ENCODE measurements at regions not wholly inside any gene's neighbourhood (a gene's known extent, or its start where the extent isn't known, plus 50 kb on each side); places are given as distances from the start of the nearest gene placed in this dataset.

DNA sequence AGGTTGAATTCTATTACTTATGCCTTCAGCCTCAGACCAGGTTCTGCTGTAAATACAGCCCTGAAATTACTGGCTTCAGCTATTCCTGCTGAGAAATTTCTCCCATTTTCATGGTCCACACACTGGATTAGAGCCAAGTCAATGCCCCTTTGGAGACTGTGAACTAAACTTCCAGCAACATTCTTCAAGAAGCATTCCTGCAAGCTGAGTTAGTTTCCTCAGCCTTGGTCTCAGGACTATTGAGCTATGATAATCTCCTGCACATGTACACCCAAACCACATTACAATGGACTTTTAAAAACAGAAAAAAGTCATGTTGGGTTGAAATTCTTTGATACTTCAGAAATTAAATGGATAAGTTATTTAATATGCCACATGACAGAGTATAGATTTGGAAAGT, 58.0 kb upstream of the AVPR1A start:
- TF ChIP-seq, protein P1, sequence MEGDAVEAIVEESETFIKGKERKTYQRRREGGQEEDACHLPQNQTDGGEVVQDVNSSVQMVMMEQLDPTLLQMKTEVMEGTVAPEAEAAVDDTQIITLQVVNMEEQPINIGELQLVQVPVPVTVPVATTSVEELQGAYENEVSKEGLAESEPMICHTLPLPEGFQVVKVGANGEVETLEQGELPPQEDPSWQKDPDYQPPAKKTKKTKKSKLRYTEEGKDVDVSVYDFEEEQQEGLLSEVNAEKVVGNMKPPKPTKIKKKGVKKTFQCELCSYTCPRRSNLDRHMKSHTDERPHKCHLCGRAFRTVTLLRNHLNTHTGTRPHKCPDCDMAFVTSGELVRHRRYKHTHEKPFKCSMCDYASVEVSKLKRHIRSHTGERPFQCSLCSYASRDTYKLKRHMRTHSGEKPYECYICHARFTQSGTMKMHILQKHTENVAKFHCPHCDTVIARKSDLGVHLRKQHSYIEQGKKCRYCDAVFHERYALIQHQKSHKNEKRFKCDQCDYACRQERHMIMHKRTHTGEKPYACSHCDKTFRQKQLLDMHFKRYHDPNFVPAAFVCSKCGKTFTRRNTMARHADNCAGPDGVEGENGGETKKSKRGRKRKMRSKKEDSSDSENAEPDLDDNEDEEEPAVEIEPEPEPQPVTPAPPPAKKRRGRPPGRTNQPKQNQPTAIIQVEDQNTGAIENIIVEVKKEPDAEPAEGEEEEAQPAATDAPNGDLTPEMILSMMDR (conservative IDR thresholded peaks at IDR 0.05 in 1 of 2, IDR thresholded peaks at IDR 0.05 in 1 of 2; ENCODE audit: extremely low read depth in 1 of 2, insufficient read depth in 1 of 2, low read depth in 1 of 2, low read length in 2 of 2) = no peak
- no peak for TF ChIP-seq EZH2 (IDR thresholded peaks at IDR 0.05; ENCODE audit: borderline replicate concordance, low read length)

Measured in mammary epithelial cell (primary cell).